ENCODE measurements at regions not wholly inside any gene's neighbourhood (a gene's known extent, or its start where the extent isn't known, plus 50 kb on each side); places are given as distances from the start of the nearest gene placed in this dataset.

- TF ChIP-seq CTCF (IDR thresholded peaks at IDR 0.05): no peak
Observed at GRCh38 chr17:79539944-79540705, 70.7 kb downstream of the RBFOX3 start (continued).

- Mint-ChIP-seq H3K9me3 (peaks cover 5% of the 10 kb centered on the region; the same call in 1 of the 2 replicates), H3K27me3 (ENCODE audit: low read depth) (peaks cover 2% of the 10 kb centered on the region; the same call in 1 of the 2 replicates), H3K4me1 (no peaks in the 10 kb centered on the region), H3K27ac (no peak overlapping the region), H3K36me3 (no peaks in the 10 kb centered on the region), H3K4me3 (no peak overlapping the region)
- POLR2A ChIA-PET: no interaction called here
- CTCF ChIA-PET: no interaction called here
- no peak for ATAC-seq
- no peak for DNase-seq (ENCODE audit: low spot score)
- no peak for TF ChIP-seq HMGA2 (CRISPR knock-in tag; IDR thresholded peaks at IDR 0.05)
- TF ChIP-seq IRF2 (CRISPR knock-in tag; IDR thresholded peaks at IDR 0.05; ENCODE audit: borderline replicate concordance, low read depth): no peak
- no peak for TF ChIP-seq GABPB1 (CRISPR knock-in tag; IDR thresholded peaks at IDR 0.05)
- TF ChIP-seq PREB (CRISPR knock-in tag; IDR thresholded peaks at IDR 0.05; ENCODE audit: borderline replicate concordance): no peak
- TF ChIP-seq ZNF317 (CRISPR knock-in tag; IDR thresholded peaks at IDR 0.05; ENCODE audit: borderline replicate concordance, low read depth): no peak
- TF ChIP-seq AR (CRISPR knock-in tag; IDR thresholded peaks at IDR 0.05): no peak
- no peak for TF ChIP-seq CREM (CRISPR knock-in tag; IDR thresholded peaks at IDR 0.05)
- TF ChIP-seq ZNF281 (CRISPR knock-in tag; IDR thresholded peaks at IDR 0.05): no peak
- no peak for TF ChIP-seq ESRRA (CRISPR knock-in tag; IDR thresholded peaks at IDR 0.05; ENCODE audit: borderline replicate concordance)
- TF ChIP-seq ATF2 (CRISPR knock-in tag; IDR thresholded peaks at IDR 0.05; ENCODE audit: borderline replicate concordance, low read depth): no peak
- no peak for TF ChIP-seq ATF3 (CRISPR knock-in tag; conservative IDR thresholded peaks at IDR 0.05)
- no peak for TF ChIP-seq ARID4B (CRISPR knock-in tag; IDR thresholded peaks at IDR 0.05; ENCODE audit: borderline replicate concordance)
- no peak for TF ChIP-seq GTF2I (CRISPR knock-in tag; conservative IDR thresholded peaks at IDR 0.05)
- no peak for TF ChIP-seq ZBTB21 (CRISPR knock-in tag; IDR thresholded peaks at IDR 0.05; ENCODE audit: borderline replicate concordance)
- TF ChIP-seq MAX (CRISPR knock-in tag; IDR thresholded peaks at IDR 0.05): no peak
- TF ChIP-seq MYBL2 (CRISPR knock-in tag; IDR thresholded peaks at IDR 0.05): no peak
- no peak for TF ChIP-seq ZMAT4 (CRISPR knock-in tag; IDR thresholded peaks at IDR 0.05)
- TF ChIP-seq NR3C1 (CRISPR knock-in tag; conservative IDR thresholded peaks at IDR 0.05; ENCODE audit: low read depth): no peak
Observed at GRCh38 chr17:79538291-79538690, 72.6 kb downstream of the RBFOX3 start.

All from WTC11 (cell line).